ENCODE measurements at regions not wholly inside any gene's neighbourhood (a gene's known extent, or its start where the extent isn't known, plus 50 kb on each side); places are given as distances from the start of the nearest gene placed in this dataset.

GRCh38 chr15:62969442-62970089 is 73.0 kb upstream of the TPM1 start:
- Histone ChIP-seq H3K36me3 (ENCODE audit: insufficient read depth, low read length) (no peaks in the 10 kb centered on the region), H3K9me2 (ENCODE audit: insufficient read depth, low read length) (no peaks in the 10 kb centered on the region)

DNA sequence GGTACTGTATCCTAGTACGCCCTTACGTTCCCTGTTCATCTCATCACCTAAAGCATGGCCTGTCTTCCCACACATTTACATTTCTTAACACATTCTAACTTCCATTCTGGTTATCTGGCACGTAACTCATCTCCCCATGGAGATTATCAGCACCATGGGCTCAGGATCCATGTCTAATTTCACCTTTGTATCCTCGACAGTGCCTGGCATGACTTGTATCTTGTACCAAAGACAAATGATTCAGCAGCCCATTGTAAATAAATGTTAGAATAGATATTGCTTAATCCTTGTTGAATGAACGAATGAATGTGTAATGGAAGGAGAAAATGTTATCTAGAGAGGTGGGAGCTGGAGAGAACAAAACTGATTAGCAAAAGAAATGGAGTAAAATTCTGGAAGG is 69.7 kb upstream of the TPM1 start:
- H3K36me3 ChIP-seq (ENCODE audit: insufficient read depth, low read length): no peaks in the 10 kb centered on the region
- H3K79me2 ChIP-seq (replicated peaks; ENCODE audit: insufficient read depth, low read length): no peaks in the 10 kb centered on the region
- no peaks in the 10 kb centered on the region for H3F3A ChIP-seq (ENCODE audit: insufficient read depth, low read length, poor library complexity, severe bottlenecking)
- no peaks in the 10 kb centered on the region for H4K20me1 ChIP-seq (ENCODE audit: insufficient read depth)
- no peak overlapping the region for H3K9ac ChIP-seq (ENCODE audit: low read length)
- no peaks in the 10 kb centered on the region for H3K9me2 ChIP-seq (ENCODE audit: insufficient read depth, low read length)
- no peak overlapping the region for H3K4me3 ChIP-seq (ENCODE audit: low read length)
- peaks cover 4% of the 10 kb centered on the region for H3K9me3 ChIP-seq (ENCODE audit: low read length)
- H3K27me3 ChIP-seq (ENCODE audit: insufficient read depth, low read depth, low read length): no peaks in the 10 kb centered on the region
- no peak overlapping the region for H2AFZ ChIP-seq (ENCODE audit: low read depth, low read length)
- TF ChIP-seq POLR2AphosphoS5 (IDR thresholded peaks at IDR 0.05): no peak
- no peak for TF ChIP-seq SMC3 (conservative IDR thresholded peaks at IDR 0.05; ENCODE audit: poor library complexity)
- no peak overlapping the region for H3K27ac ChIP-seq (ENCODE audit: low read length)
- H3K4me2 ChIP-seq (ENCODE audit: low read length): no peak overlapping the region

More at GRCh38 chr15:62969442-62970089, 73.0 kb upstream of the TPM1 start:
- no peak overlapping the region for H3K27ac ChIP-seq (ENCODE audit: low read length)
- no peak overlapping the region for H3K4me2 ChIP-seq (ENCODE audit: low read length)
- H3K4me3 ChIP-seq (ENCODE audit: low read length): no peak overlapping the region
- no peaks in the 10 kb centered on the region for H3K79me2 ChIP-seq (replicated peaks; ENCODE audit: insufficient read depth, low read length)
- H2AFZ ChIP-seq (ENCODE audit: low read depth, low read length): no peak overlapping the region
- no peaks in the 10 kb centered on the region for H4K20me1 ChIP-seq (ENCODE audit: insufficient read depth)
- no peaks in the 10 kb centered on the region for H3F3A ChIP-seq (ENCODE audit: insufficient read depth, low read length, poor library complexity, severe bottlenecking)
- peaks cover 4% of the 10 kb centered on the region for H3K9me3 ChIP-seq (ENCODE audit: low read length)
- TF ChIP-seq EZH2 (IDR thresholded peaks at IDR 0.05; ENCODE audit: borderline replicate concordance, insufficient read depth, low read length, poor library complexity, severe bottlenecking) (no peak), MXI1 (conservative IDR thresholded peaks at IDR 0.05; ENCODE audit: poor library complexity, severe bottlenecking) (no peak), SMC3 (conservative IDR thresholded peaks at IDR 0.05; ENCODE audit: poor library complexity) (no peak), TAF1 (IDR thresholded peaks at IDR 0.05; ENCODE audit: low read depth) (no peak), EP300 (conservative IDR thresholded peaks at IDR 0.05; ENCODE audit: poor library complexity, severe bottlenecking) (no peak), POLR2AphosphoS5 (IDR thresholded peaks at IDR 0.05) (no peak), RAD21 (conservative IDR thresholded peaks at IDR 0.05) (no peak)
- TF ChIP-seq, protein P1, sequence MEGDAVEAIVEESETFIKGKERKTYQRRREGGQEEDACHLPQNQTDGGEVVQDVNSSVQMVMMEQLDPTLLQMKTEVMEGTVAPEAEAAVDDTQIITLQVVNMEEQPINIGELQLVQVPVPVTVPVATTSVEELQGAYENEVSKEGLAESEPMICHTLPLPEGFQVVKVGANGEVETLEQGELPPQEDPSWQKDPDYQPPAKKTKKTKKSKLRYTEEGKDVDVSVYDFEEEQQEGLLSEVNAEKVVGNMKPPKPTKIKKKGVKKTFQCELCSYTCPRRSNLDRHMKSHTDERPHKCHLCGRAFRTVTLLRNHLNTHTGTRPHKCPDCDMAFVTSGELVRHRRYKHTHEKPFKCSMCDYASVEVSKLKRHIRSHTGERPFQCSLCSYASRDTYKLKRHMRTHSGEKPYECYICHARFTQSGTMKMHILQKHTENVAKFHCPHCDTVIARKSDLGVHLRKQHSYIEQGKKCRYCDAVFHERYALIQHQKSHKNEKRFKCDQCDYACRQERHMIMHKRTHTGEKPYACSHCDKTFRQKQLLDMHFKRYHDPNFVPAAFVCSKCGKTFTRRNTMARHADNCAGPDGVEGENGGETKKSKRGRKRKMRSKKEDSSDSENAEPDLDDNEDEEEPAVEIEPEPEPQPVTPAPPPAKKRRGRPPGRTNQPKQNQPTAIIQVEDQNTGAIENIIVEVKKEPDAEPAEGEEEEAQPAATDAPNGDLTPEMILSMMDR (IDR thresholded peaks at IDR 0.05; ENCODE audit: poor library complexity, severe bottlenecking): no peak
- TF ChIP-seq, protein P2, sequence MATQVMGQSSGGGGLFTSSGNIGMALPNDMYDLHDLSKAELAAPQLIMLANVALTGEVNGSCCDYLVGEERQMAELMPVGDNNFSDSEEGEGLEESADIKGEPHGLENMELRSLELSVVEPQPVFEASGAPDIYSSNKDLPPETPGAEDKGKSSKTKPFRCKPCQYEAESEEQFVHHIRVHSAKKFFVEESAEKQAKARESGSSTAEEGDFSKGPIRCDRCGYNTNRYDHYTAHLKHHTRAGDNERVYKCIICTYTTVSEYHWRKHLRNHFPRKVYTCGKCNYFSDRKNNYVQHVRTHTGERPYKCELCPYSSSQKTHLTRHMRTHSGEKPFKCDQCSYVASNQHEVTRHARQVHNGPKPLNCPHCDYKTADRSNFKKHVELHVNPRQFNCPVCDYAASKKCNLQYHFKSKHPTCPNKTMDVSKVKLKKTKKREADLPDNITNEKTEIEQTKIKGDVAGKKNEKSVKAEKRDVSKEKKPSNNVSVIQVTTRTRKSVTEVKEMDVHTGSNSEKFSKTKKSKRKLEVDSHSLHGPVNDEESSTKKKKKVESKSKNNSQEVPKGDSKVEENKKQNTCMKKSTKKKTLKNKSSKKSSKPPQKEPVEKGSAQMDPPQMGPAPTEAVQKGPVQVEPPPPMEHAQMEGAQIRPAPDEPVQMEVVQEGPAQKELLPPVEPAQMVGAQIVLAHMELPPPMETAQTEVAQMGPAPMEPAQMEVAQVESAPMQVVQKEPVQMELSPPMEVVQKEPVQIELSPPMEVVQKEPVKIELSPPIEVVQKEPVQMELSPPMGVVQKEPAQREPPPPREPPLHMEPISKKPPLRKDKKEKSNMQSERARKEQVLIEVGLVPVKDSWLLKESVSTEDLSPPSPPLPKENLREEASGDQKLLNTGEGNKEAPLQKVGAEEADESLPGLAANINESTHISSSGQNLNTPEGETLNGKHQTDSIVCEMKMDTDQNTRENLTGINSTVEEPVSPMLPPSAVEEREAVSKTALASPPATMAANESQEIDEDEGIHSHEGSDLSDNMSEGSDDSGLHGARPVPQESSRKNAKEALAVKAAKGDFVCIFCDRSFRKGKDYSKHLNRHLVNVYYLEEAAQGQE (IDR thresholded peaks at IDR 0.05; ENCODE audit: borderline replicate concordance): no peak
- no peak overlapping the region for H3K9ac ChIP-seq (ENCODE audit: low read length)
- H3K27me3 ChIP-seq (ENCODE audit: insufficient read depth, low read depth, low read length): no peaks in the 10 kb centered on the region
